ENCODE measurements at regions not wholly inside any gene's neighbourhood (a gene's known extent, or its start where the extent isn't known, plus 50 kb on each side); places are given as distances from the start of the nearest gene placed in this dataset.

- DNase-seq: no peak
These were observed 57.3 kb downstream of the KCNA4 start for GRCh38 chr11:29959488-29959887.

- DNase-seq: no peak
These were observed 59.4 kb downstream of the KCNA4 start for GRCh38 chr11:29957431-29957830.

GRCh38 chr11:29956076-29956556 is 60.7 kb downstream of the KCNA4 start:
- no peak for DNase-seq

DNA sequence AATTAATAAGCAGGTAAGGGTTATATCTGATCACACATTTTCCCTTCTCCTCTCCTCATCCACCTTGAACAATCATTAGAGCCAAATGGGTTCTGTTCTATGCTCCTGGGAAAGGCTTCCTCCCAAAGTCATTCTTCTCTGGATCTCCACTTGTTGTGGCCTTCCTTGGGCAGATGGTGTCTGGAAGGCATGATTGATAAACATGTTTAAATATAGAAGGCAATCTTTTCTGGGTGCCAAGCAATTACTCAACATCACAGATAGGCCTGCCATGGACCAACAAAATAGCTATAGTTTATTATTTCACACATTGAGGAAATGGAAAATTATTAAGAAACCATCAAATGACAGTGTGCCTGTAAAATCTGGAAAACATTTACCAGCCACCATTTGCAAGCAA is 73.5 kb downstream of the KCNA4 start:
- DNase-seq: no peak

DNA sequence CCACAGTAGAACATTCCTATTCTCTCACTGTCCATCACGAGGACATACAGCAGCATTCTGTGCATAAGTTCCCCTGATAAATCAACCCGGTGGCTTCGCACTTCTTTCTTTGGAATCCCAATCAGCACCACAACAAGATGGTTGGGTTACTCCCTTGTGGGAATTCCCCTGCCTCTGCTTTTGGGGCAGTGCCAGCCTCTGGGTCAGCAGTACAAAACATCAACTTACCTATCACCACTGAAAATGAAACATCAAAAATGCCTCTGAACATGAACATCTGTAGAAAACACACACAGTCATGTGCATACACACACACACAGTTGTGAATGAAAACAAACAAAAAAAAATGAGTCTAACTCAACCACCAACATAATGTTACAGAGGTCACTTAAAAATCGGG is 79.3 kb downstream of the KCNA4 start:
- DNase-seq: no peak

- no peak for DNase-seq
These were observed 82.7 kb downstream of the KCNA4 start for GRCh38 chr11:29934115-29934638.

GRCh38 chr11:29916040-29916439 is 100.8 kb downstream of the KCNA4 start:
- DNase-seq: no peak

- no peak for DNase-seq
These were observed 102.5 kb downstream of the KCNA4 start for GRCh38 chr11:29914203-29914930.

- DNase-seq: no peak
These were observed 103.5 kb downstream of the KCNA4 start for GRCh38 chr11:29913352-29913751.

GRCh38 chr11:29900382-29900781 is 116.4 kb downstream of the KCNA4 start:
- no peak for DNase-seq

DNA sequence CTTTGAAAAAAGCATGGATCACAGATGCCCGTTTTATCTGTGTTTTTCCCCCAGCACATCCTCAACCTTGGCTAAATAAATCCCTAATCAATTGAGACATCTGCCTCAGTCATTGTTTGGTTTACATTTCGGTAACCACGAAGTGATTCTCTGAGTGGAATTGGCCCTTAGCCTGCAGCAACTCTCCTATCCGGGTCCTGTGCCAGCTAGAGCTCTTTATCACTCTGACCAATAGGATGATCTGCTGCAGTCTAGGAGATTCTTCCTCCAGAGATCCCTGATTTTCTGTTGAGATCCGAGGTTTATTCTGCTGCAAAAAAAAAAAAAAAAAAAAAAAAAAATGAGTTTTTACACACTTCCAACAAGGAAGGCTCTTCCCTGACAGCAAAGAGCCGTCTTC is 137.3 kb downstream of the KCNA4 start:
- no peak for DNase-seq

DNA sequence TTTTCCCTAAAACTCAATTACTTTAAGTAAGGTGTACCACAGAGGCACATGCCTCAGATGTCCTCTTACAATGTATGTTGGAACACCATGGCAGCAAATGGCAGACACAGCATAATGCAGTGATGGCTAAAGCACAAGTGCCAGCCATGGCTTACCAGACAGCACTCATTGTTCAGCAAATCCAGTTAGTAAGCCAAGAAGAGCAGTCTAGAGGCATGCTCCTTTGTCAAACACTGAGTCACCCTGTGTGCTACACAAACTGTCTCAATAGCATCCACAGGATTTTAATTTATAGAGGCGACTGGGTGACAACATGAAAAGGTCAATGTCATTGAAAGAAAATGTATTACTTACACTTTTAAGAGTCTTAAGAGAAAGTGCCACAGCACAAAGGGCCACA is 140.6 kb downstream of the KCNA4 start:
- no peak for DNase-seq

- no peak for DNase-seq
These were observed 169.6 kb downstream of the KCNA4 start for GRCh38 chr11:29847219-29847618.

GRCh38 chr11:29844701-29845379 is 172.0 kb downstream of the KCNA4 start:
- DNase-seq: no peak

DNA sequence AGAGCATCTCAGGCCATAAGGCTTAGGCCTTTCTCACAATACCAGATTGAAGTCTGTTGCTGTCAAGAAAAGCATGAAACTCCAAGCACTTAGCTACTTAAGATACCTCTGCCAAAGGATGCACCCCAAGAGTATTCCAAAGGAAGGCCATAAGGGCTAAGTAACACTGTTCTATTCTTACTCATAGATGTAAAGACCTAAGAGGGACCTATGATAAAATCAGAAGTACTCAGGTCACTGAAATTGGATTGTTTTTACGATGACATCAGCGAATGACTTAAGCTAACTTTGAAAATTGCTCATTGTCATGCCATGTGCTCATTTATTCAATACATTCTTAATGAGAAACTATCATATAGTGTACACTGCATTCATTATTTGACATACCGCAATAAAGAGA is 172.8 kb downstream of the KCNA4 start:
- no peak for DNase-seq

DNA sequence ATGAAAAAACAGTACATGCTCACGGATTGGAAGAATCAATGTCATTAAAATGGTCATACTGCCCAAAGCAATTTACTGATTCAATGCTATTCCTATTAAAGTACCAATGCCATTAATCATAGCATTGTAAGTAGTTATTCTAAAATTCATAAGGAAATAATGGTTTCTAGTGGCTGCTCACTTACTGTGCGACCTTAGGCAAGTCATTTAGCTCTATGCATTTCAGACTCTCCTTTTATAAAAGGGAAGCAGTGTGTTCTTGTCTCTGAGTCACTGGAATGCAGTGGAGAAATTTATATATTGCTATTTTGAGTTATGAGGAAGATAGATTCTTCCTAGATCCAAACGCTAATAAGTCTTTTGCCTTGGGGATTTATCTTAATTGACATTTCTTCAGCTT is 174.8 kb downstream of the KCNA4 start:
- no peak for DNase-seq

- DNase-seq: no peak
These were observed 190.0 kb downstream of the KCNA4 start for GRCh38 chr11:29826878-29827277.

DNA sequence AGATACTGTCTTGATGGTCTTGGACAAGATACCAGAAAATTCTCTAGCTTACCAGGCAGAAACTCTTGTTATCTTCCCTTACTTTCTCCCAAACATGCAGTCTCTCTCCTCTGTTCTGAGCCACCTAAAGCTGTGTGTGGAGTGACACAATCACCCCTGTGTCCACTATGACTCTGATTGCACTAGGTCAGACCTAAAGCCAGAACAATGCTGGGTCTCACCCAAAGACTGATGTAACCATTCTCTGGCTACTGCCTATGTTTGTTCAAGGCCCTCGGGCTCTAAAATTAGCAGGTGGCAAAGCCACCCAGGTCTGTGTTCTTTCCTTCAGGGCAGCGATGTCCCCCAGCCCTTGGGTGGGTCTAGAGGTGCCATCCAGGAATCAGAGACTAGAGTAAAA is 200.5 kb downstream of the KCNA4 start:
- DNase-seq: no peak

DNA sequence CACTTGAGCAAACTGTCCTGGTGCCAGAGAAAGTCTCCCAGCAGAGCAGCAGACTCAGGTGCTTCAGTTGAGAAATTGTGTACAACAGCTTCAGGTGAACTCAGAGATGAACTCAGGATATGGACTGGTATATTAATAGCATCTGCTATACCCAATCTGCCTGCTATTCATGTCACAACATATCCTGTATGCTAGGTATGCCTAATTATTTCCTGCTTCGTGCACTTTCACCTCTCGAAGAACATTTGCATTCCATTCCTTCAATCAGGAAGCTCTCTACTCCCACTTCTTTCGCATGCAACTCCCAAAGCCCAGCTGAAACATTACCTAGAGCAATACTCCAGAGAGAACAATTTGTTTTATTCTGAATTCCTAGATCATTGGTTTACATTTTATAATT is 207.7 kb downstream of the KCNA4 start:
- DNase-seq: no peak

- no peak for DNase-seq
These were observed 214.3 kb downstream of the KCNA4 start for GRCh38 chr11:29802522-29802921.

- no peak for DNase-seq
These were observed 215.3 kb downstream of the KCNA4 start for GRCh38 chr11:29801561-29801960.

- no peak for DNase-seq
These were observed 230.7 kb downstream of the KCNA4 start for GRCh38 chr11:29786092-29786491.

GRCh38 chr11:29783506-29783905 is 233.3 kb downstream of the KCNA4 start:
- no peak for DNase-seq

GRCh38 chr11:29782447-29782846 is 234.4 kb downstream of the KCNA4 start:
- no peak for DNase-seq
